ENCODE measurements at regions not wholly inside any gene's neighbourhood (a gene's known extent, or its start where the extent isn't known, plus 50 kb on each side); places are given as distances from the start of the nearest gene placed in this dataset.

GRCh38 chr13:31027136-31027535 lies 94.7 kb downstream of the TEX26 start:
- no peak overlapping the region for H3K4me3 ChIP-seq
- no peak for DNase-seq
- no peaks in the 10 kb centered on the region for H3K36me3 ChIP-seq (replicated peaks in 1 of 2)
- intact Hi-C loops (cut with DNase I): no loop called here
- TF ChIP-seq POLR2A (IDR thresholded peaks at IDR 0.05): no peak
- TF ChIP-seq CTCF (IDR thresholded peaks at IDR 0.05): no peak
- no peaks in the 10 kb centered on the region for H3K27me3 ChIP-seq
- H3K9me3 ChIP-seq (replicated peaks in 1 of 3): no peaks in the 10 kb centered on the region
- WGBS, 4 donors: 48 to 81% (median 71%) methylated on average over 1 to 4 of the region's 4 CpGs
- H3K27ac ChIP-seq: no peak overlapping the region
- H3K4me1 ChIP-seq (replicated peaks in 1 of 2): no peaks in the 10 kb centered on the region
